Fibroblast of mammary gland (primary cell): ENCODE measurements at regions not wholly inside any gene's neighbourhood (a gene's known extent, or its start where the extent isn't known, plus 50 kb on each side); places are given as distances from the start of the nearest gene placed in this dataset.

Source experiments
- DNase-seq: peaks from one replicate; pipeline ENCODE4 v3.0.0-alpha.2; 2010; ENCODE audit warnings: low read depth
- H3K4me3 ChIP-seq: 2 replicates; pipeline ENCODE4 v1.5.1; 2011; ENCODE audit warnings: low read depth, mild to moderate bottlenecking, low read length, moderate library complexity; ENCODE audit not compliant: control insufficient read depth
- TF ChIP-seq, protein P1 (sequence below): conservative IDR thresholded peaks from 2 replicates; pipeline ENCODE4 v1.5.1; 2011; ENCODE audit warnings: low read depth, low read length, inconsistent platforms; ENCODE audit not compliant: control insufficient read depth, insufficient read depth

DNA sequence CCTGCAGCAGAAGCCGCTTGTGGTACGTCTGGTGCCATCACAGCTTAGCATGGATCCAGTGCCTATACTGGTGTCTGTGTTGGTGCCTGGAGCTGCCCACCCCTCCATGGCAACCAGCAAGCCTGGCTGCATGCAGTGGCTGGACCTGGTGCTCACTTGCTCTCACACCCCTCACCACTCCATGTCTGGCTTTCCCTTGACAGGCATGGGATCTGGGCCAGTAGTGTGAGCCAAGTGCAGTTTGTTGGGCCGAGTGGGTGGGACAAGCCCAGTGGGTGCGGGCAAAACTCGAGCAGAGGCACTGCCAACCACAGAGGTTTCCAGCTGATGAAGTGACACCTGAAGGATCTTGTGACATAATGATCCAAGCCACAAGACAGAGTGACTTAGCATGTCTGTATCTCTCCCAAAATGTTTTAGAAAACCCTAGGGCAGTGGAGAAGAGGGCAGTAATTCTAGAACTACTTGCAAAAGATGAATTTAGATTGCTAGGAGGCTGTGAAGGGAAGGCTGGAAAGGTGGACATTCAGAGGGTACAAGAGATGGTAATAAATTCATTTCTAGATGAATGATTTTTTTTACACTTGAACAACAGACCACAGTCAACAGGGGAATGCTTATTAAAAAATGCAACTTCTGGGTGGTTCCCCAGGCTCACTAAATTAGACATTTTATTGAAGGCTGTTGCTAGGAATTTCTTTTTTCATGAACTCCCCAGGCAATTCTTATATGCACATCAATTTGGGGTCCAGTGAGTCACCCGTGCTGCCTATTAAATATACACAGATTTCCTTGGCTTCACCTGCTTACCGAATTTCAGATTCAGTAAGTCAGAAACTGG lies 660.3 kb downstream of the TLR4 start:
- no peak for DNase-seq
- TF ChIP-seq, protein P1, sequence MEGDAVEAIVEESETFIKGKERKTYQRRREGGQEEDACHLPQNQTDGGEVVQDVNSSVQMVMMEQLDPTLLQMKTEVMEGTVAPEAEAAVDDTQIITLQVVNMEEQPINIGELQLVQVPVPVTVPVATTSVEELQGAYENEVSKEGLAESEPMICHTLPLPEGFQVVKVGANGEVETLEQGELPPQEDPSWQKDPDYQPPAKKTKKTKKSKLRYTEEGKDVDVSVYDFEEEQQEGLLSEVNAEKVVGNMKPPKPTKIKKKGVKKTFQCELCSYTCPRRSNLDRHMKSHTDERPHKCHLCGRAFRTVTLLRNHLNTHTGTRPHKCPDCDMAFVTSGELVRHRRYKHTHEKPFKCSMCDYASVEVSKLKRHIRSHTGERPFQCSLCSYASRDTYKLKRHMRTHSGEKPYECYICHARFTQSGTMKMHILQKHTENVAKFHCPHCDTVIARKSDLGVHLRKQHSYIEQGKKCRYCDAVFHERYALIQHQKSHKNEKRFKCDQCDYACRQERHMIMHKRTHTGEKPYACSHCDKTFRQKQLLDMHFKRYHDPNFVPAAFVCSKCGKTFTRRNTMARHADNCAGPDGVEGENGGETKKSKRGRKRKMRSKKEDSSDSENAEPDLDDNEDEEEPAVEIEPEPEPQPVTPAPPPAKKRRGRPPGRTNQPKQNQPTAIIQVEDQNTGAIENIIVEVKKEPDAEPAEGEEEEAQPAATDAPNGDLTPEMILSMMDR = no peak
- H3K4me3 ChIP-seq = no peak overlapping the region

DNA sequence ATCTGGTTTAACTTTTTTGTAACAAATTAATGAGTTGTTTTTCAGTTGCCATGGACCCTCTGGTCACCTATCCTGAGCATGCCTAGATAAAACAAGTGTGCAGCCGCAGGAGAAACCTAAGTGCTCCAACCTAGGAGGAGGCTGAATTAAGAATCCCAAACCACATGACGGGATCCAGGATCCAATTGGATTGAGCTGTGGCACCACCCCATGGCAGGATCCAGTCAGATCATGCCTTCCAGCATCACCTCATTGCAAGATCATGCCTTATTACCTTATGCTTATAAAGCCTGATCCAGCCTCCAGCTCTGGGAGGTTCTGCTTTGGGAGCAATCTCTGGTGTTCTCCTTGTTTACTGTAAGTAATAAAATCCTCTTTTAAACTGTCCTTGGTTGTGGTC lies 662.0 kb downstream of the TLR4 start:
- DNase-seq = no peak
- no peak overlapping the region for H3K4me3 ChIP-seq
- TF ChIP-seq, protein P1 = no peak

DNA sequence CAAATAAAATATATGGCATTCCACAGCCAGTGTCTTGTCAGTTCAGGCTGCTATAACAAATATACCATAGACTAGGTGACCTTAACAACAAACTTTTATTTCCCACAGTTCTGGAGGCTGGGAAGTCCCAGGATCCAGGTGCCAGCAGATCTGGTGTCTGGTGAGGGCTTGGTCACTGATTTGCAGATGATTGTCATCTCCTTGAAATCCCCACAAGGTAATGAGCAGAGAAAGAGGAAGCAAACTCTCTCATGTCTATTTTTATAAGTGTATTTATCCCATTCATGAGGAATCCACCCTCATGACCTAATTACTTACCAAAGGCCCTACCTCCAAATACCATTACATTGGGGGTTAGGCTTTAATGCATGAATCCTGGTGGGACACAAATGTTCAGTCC lies 663.2 kb downstream of the TLR4 start:
- H3K4me3 ChIP-seq = no peak overlapping the region
- no peak for DNase-seq
- TF ChIP-seq, protein P1 = no peak

DNA sequence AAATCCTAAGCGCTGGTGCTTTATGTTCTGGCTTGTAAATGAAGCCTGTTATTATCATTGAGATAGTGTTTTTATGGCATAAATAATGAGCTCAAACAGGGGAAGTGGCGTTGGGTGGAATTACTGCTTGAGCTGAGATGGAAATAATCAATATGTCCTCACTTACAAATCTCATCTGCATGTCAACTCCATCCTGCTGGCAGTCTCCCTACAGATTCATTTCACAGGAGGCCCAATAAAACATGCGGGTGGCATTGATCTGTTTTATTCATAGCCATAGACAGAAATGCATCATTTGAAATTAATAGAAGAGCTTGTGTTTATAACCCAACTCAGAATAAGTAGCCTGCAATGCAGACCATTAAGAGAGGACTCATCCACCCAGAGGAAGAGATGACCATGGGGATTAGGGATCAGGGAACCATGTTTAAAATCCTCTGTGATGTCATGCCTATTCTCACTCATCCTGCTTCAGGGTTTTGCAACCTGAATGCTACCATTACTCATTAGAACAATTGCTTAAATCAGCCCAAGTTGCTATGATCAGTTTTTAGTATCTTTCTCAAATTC lies 680.4 kb downstream of the TLR4 start:
- DNase-seq = no peak
- TF ChIP-seq, protein P1 = no peak

DNA sequence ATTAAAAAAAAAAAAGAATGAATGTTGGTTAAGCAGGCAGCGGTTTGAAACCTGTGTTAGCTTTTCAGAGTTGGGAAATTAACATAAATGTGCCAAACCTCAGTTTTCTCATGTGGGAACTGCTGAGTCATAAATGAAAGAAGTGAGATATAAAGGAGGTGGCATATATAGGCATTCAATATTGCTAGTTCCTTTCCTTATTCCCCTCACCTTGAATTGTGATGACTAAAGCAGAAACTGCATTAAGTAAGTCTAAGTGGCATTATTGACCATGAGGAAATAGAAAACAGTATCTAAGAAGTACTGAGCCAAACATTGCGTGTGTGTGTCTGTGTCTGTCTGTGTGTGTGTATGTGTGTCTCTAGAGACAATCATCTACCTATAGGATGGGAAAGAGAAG lies 691.2 kb downstream of the TLR4 start:
- TF ChIP-seq, protein P1 = no peak
- no peak for DNase-seq
- no peak overlapping the region for H3K4me3 ChIP-seq

More for the DNA sequence above, 680.4 kb downstream of the TLR4 start:
- H3K4me3 ChIP-seq = no peak overlapping the region

DNA sequence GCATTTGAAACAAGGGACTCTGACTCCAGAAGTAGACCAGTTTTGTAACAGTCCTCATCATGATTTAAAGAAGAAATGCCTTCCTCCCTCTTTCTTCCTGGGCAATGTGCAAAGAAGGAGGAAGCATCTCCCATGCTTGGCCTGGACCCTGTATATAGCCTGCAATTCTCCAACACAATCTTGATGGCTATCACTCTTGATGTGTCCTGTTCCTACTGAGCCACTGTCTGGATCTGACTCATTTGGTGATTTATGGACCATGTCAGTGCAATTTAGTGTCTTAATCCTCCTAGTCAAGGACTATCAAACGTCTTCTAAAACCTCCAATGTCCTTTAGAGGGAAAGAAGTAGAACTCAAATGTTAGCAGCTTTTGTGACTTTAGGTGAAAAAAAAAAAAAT lies 697.3 kb downstream of the TLR4 start:
- TF ChIP-seq, protein P1 = no peak
- DNase-seq = no peak
- no peak overlapping the region for H3K4me3 ChIP-seq
